Aorta (tissue), 5 donors: ENCODE measurements at regions not wholly inside any gene's neighbourhood (a gene's known extent, or its start where the extent isn't known, plus 50 kb on each side); places are given as distances from the start of the nearest gene placed in this dataset.
"Not testable (repeated sequence)": the region's sequence is repeated elsewhere in the genome, so short reads cannot be mapped to it uniquely, and the experiment has no call there.

ENCODE experiments used
- ATAC-seq: fragments of 200-7000 bp; cut with Tn5 transposase; one replicate; pipeline ENCODE4 v1.9.1; 2022; ENCODE audit warnings: moderate library complexity; ENCODE audit not compliant: low FRiP score
- DNase-seq, 2 donors: peaks; one replicate each; pipeline ENCODE4 v3.0.0-alpha.2; 2020
- H3K27ac ChIP-seq, 2 donors: one replicate each; pipeline ENCODE4 v1.5.1; 2013; ENCODE audit warnings: low read length in 2 of 2, mild to moderate bottlenecking in 2 of 2, moderate library complexity in 2 of 2, control low read depth in 1 of 2, inconsistent platforms in 1 of 2, low read depth in 1 of 2
- H3K27me3 ChIP-seq, 2 donors: one replicate each; pipeline ENCODE4 v1.6.1; 2013; ENCODE audit warnings: control low read depth in 1 of 2, low read length in 1 of 2, mild to moderate bottlenecking in 1 of 2, moderate library complexity in 1 of 2; ENCODE audit not compliant: insufficient read depth in 2 of 2, control insufficient read depth in 1 of 2
- H3K36me3 ChIP-seq, 2 donors: one replicate each; pipeline ENCODE4 v1.6.1; 2013; ENCODE audit warnings: control low read depth in 1 of 2, low read length in 1 of 2, mild to moderate bottlenecking in 1 of 2; ENCODE audit not compliant: insufficient read depth in 2 of 2, control insufficient read depth in 1 of 2
- H3K4me1 ChIP-seq, 2 donors: one replicate each; pipeline ENCODE4 v1.6.1; 2013; ENCODE audit warnings: low read length in 2 of 2, control low read depth in 1 of 2, mild to moderate bottlenecking in 1 of 2, moderate library complexity in 1 of 2; ENCODE audit not compliant: insufficient read depth in 2 of 2, control insufficient read depth in 1 of 2
- H3K4me3 ChIP-seq, 2 donors: one replicate each; pipeline ENCODE4 v1.5.1; 2013; ENCODE audit warnings: low read length in 2 of 2, control low read depth in 1 of 2, mild to moderate bottlenecking in 1 of 2
- H3K9me3 ChIP-seq: one replicate; pipeline ENCODE4 v1.6.1; 2013; ENCODE audit warnings: mild to moderate bottlenecking, low read length; ENCODE audit not compliant: control insufficient read depth
- WGBS, 2 donors: extraction: QIAGEN DNeasy Blood & Tissue Kit; methylation state at CpG; one replicate each; pipeline ENCODE4 v1.1.7; 2013; 5-methylcytosine and 5-hydroxymethylcytosine counted together
- intact Hi-C, 2 donors: fragments of 100-400 bp; cut with DNase I; formaldehyde crosslinking; loops; one replicate each; pipeline versions ENCODE4 v1.14.2 to v1.15.0; 2022
- donor health status: healthy with polysubstance abuse.
- donor health status: Bipolar disorder and iron deficiency.
- donor health status: DM: no; HTN: no; CAD: no.
- donor health status: DM: no; HTN: no; CAD: no.
- donor health status: DM: yes; HTN: yes; CAD: no.

- Histone ChIP-seq H3K36me3 (no peaks in the 10 kb centered on the region), H3K4me1 (no peaks in the 10 kb centered on the region), H3K27ac (no peak overlapping the region), H3K27me3 (no peaks in the 10 kb centered on the region), H3K9me3 (no peaks in the 10 kb centered on the region), H3K4me3 (no peak overlapping the region)
- DNase-seq (no peak), ATAC-seq (no peak)
- WGBS, 2 donors = 88 to 90% methylated on average over 3 of the region's 3 CpGs
- intact Hi-C loops = no loop called here
These were observed 166.0 kb downstream of the PDGFRA start for GRCh38 chr4:54395013-54395527.

DNA sequence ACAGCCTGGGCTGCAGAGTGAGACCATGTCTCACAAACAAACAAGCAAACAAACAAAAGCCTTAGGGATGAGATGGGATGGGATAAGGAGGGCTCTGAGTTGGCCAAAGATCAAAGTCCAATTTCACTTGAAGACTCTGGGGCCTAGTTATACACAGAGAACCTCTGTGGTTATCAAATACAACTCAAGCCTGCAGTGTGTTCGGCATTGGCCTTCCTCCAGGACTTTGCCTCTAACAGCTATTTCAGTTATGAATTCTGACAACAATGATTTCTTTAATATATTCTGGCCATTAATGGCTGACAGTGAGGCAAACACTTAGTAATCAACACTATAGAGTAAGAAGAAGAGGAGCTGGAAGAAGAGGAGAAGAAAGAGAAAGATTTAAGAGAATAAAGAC, 171.1 kb downstream of the PDGFRA start:
- intact Hi-C loops = no loop called here
- WGBS, 2 donors = 51 to 58% methylated on average over 1 of the region's 1 CpG
- no peak overlapping the region for H3K4me3 ChIP-seq
- DNase-seq (no peak), ATAC-seq (no peak)
- no peak overlapping the region for H3K27ac ChIP-seq
- H3K27me3 ChIP-seq = no peaks in the 10 kb centered on the region
- no peaks in the 10 kb centered on the region for H3K4me1 ChIP-seq
- H3K9me3 ChIP-seq = no peaks in the 10 kb centered on the region
- no peaks in the 10 kb centered on the region for H3K36me3 ChIP-seq

GRCh38 chr4:54400802-54401201, 171.7 kb downstream of the PDGFRA start:
- no peaks in the 10 kb centered on the region for H3K9me3 ChIP-seq
- WGBS, 2 donors = 43 to 50% methylated on average over 3 of the region's 3 CpGs
- no peaks in the 10 kb centered on the region for H3K4me1 ChIP-seq
- no peak overlapping the region for H3K4me3 ChIP-seq
- H3K27ac ChIP-seq = no peak overlapping the region
- ATAC-seq = no peak
- no peaks in the 10 kb centered on the region for H3K27me3 ChIP-seq
- no peak for DNase-seq
- intact Hi-C loops = no loop called here
- no peaks in the 10 kb centered on the region for H3K36me3 ChIP-seq

DNA sequence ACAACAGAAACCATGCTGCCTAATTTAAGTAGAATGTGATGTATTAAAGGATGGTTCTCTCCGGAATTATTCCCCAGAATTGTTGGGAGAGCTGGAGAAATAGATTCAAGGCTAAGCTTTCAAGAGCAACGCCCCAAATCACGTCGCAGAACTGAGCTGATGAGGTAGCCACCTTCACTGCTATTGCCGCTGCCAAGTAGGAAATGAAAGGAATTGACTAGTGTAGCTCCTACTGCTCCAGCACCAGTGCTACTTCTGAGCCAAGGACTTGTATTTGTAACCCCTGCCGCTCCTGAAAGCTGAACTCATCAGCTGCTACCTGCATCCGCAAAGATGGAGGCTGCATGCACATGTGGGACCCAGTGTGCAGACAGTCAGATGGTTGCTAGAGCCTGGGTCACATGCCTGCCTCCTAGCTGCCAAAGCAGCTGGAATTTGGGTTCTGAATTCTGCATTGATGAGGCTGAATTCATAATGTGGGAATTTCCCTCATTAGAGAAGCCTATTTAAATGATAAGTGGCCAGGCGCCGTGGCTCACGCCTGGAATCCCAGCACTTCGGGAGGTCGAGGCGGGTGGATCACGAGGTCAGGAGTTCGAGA, 173.9 kb downstream of the PDGFRA start:
- WGBS, 2 donors = 71 to 78% methylated on average over 15 of the region's 15 CpGs

GRCh38 chr4:54403700-54404453, 174.8 kb downstream of the PDGFRA start:
- 85 to 89% methylated on average over 5 of the region's 5 CpGs for WGBS, 2 donors
- Histone ChIP-seq H3K27ac (no peak overlapping the region), H3K9me3 (no peaks in the 10 kb centered on the region), H3K36me3 (no peaks in the 10 kb centered on the region), H3K27me3 (no peaks in the 10 kb centered on the region), H3K4me3 (no peak overlapping the region), H3K4me1 (no peaks in the 10 kb centered on the region)
- DNase-seq (no peak), ATAC-seq (no peak)
- intact Hi-C loops = no loop called here

More for the DNA sequence above, 173.9 kb downstream of the PDGFRA start:
- H3K27ac ChIP-seq = no peak overlapping the region
- DNase-seq (no peak), ATAC-seq (no peak)
- no peaks in the 10 kb centered on the region for H3K27me3 ChIP-seq
- intact Hi-C loops = no loop called here
- no peak overlapping the region for H3K4me3 ChIP-seq
- H3K36me3 ChIP-seq = no peaks in the 10 kb centered on the region
- H3K9me3 ChIP-seq = no peaks in the 10 kb centered on the region
- H3K4me1 ChIP-seq = no peaks in the 10 kb centered on the region

DNA sequence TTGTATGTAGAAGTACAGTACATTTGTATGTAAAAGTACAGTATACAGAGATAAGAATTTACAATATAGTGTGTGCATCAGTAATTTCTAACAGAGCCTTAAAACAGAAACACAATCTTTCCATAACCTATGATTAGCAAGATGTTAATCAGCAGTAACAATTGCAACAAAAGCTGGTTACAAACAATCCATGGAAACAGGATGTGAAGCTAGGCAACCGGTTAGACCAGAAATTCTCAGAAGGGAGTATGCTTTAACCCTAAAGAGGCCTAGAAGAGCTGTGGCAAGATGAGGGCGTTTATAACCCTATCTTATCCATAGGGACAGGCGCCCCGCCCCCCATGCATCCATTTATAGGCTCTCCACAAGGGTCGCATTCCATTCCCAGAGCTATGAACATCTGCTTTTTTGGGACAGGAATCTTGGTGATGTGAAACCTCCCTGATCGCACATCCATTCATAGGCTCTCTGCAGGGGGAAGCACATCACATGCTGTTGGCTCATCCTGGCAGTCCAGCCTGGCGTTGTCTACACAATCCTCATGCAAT, 180.3 kb downstream of the PDGFRA start:
- H3K4me1 ChIP-seq, H3K27me3 ChIP-seq, H3K4me3 ChIP-seq, H3K36me3 ChIP-seq, DNase-seq, intact Hi-C loops, H3K9me3 ChIP-seq, H3K27ac ChIP-seq, ATAC-seq: not testable (repeated sequence)
- WGBS, 2 donors = 71 to 73% methylated on average over 7 of the region's 7 CpGs

GRCh38 chr4:54414545-54414944, 185.5 kb downstream of the PDGFRA start:
- intact Hi-C loops = no loop called here
- ATAC-seq (no peak), DNase-seq (no peak)
- Histone ChIP-seq H3K4me3 (no peak overlapping the region), H3K27me3 (peaks cover 0 to 2% of the 10 kb centered on the region in 2 donors), H3K27ac (no peak overlapping the region), H3K4me1 (no peaks in the 10 kb centered on the region), H3K36me3 (no peaks in the 10 kb centered on the region), H3K9me3 (no peaks in the 10 kb centered on the region)

DNA sequence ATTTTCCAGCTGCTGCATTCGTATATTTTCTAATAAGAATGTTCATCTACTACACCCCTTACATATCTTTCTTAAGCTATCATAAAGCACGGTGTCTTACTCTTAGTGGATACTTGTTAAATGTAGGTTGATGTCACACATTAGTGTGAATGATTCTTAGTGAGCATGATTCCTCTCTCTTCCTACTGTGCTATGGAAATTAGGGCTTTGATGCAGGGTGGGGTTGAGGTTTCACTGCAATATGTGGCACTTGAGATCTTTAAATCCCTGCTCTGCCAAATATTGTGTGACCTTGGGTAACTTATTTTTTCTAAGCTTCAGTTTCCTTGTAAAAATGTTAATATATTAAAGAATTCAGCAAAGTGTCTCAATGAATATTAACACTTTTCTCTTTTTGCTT, 188.4 kb downstream of the PDGFRA start:
- WGBS, 2 donors = 38 to 45% methylated on average over 2 of the region's 2 CpGs
- Histone ChIP-seq H3K36me3 (no peaks in the 10 kb centered on the region), H3K4me3 (no peak overlapping the region), H3K9me3 (peaks cover 2% of the 10 kb centered on the region), H3K27me3 (peaks cover 0 to 2% of the 10 kb centered on the region in 2 donors), H3K4me1 (no peaks in the 10 kb centered on the region), H3K27ac (no peak overlapping the region)
- intact Hi-C loops = no loop called here
- ATAC-seq = no peak
- DNase-seq = no peak

- Histone ChIP-seq H3K36me3 (no peaks in the 10 kb centered on the region), H3K9me3 (peaks cover 2% of the 10 kb centered on the region), H3K27me3 (peaks cover 0 to 2% of the 10 kb centered on the region in 2 donors), H3K4me3 (no peak overlapping the region), H3K4me1 (no peaks in the 10 kb centered on the region), H3K27ac (no peak overlapping the region)
- intact Hi-C loops = no loop called here
- DNase-seq (no peak), ATAC-seq (no peak)
- WGBS, 2 donors = 78 to 81% methylated on average over 5 of the region's 5 CpGs
These were observed 189.4 kb downstream of the PDGFRA start for GRCh38 chr4:54418468-54418867.
